VCaP (cell line): ENCODE measurements at regions not wholly inside any gene's neighbourhood (a gene's known extent, or its start where the extent isn't known, plus 50 kb on each side); places are given as distances from the start of the nearest gene placed in this dataset.

ENCODE experiments used
- H3K27ac ChIP-seq: fragments of 450-650 bp; 2 replicates; pipeline ENCODE4 v1.5.1; 2017
- CTCF ChIP-seq: fragments of 450-650 bp; conservative IDR thresholded peaks from 2 replicates; pipeline ENCODE4 v1.5.1; 2017; ENCODE audit warnings: mild to moderate bottlenecking, moderate library complexity

- no peak for TF ChIP-seq CTCF
- no peak overlapping the region for H3K27ac ChIP-seq
Observed at GRCh38 chr16:6690741-6691140, 641.9 kb upstream of the RBFOX1 start.

GRCh38 chr16:6689643-6690042, 643.0 kb upstream of the RBFOX1 start:
- TF ChIP-seq CTCF: no peak
- H3K27ac ChIP-seq: no peak overlapping the region

GRCh38 chr16:6687593-6687992, 645.1 kb upstream of the RBFOX1 start:
- TF ChIP-seq CTCF: no peak

GRCh38 chr16:6684076-6684673, 648.5 kb upstream of the RBFOX1 start:
- TF ChIP-seq CTCF: peak; percentile 70

More at GRCh38 chr16:6687593-6687992, 645.1 kb upstream of the RBFOX1 start:
- H3K27ac ChIP-seq: no peak overlapping the region

GRCh38 chr16:6682142-6682811, 650.4 kb upstream of the RBFOX1 start:
- no peak overlapping the region for H3K27ac ChIP-seq
- peak; percentile 73 for TF ChIP-seq CTCF

More at GRCh38 chr16:6684076-6684673, 648.5 kb upstream of the RBFOX1 start:
- no peak overlapping the region for H3K27ac ChIP-seq

- no peak for TF ChIP-seq CTCF
- no peak overlapping the region for H3K27ac ChIP-seq
Observed at GRCh38 chr16:6678586-6678985, 654.1 kb upstream of the RBFOX1 start.

GRCh38 chr16:6674071-6674470, 658.6 kb upstream of the RBFOX1 start:
- no peak overlapping the region for H3K27ac ChIP-seq
- TF ChIP-seq CTCF: no peak
